NT2/D1 (cell line): ENCODE measurements at regions not wholly inside any gene's neighbourhood (a gene's known extent, or its start where the extent isn't known, plus 50 kb on each side); places are given as distances from the start of the nearest gene placed in this dataset.

ENCODE experiments used
- SUZ12 ChIP-seq: IDR thresholded peaks from 2 replicates; pipeline ENCODE4 v1.6.1; 2011; ENCODE audit not compliant: insufficient read length, insufficient read depth; ENCODE audit errors: extremely low read depth
- YY1 ChIP-seq: IDR thresholded peaks from 2 replicates; pipeline ENCODE4 v1.6.1; 2011; ENCODE audit not compliant: insufficient read length, insufficient read depth
- ZNF274 ChIP-seq: IDR thresholded peaks from 2 replicates; pipeline ENCODE4 v1.6.1; 2011; ENCODE audit warnings: mild to moderate bottlenecking, low read depth, low read length

- no peak for TF ChIP-seq ZNF274
- no peak for TF ChIP-seq SUZ12
- TF ChIP-seq YY1 = no peak
These were observed 202.1 kb upstream of the TNP1 start for GRCh38 chr2:217061916-217062505.
